Nephron progenitor cell (in vitro differentiated cells): ENCODE measurements at regions not wholly inside any gene's neighbourhood (a gene's known extent, or its start where the extent isn't known, plus 50 kb on each side); places are given as distances from the start of the nearest gene placed in this dataset.
"Not testable (repeated sequence)": the region's sequence is repeated elsewhere in the genome, so short reads cannot be mapped to it uniquely, and the experiment has no call there.

Experiments used
- DNase-seq: peaks from one replicate; pipeline ENCODE4 v3.0.0; 2021
- H3K27ac Mint-ChIP-seq: 2 replicates; pipeline ENCODE4 v1.8.0; 2021; ENCODE audit warnings: mild to moderate bottlenecking, moderate library complexity, mixed read lengths
- H3K27me3 Mint-ChIP-seq: 2 replicates; pipeline ENCODE4 v1.8.0; 2021; ENCODE audit warnings: mild to moderate bottlenecking, low read depth, mixed read lengths; ENCODE audit not compliant: poor library complexity
- H3K36me3 Mint-ChIP-seq: 2 replicates; pipeline ENCODE4 v1.8.0; 2021; ENCODE audit warnings: low read depth, mixed read lengths
- H3K4me1 Mint-ChIP-seq: 2 replicates; pipeline ENCODE4 v1.8.0; 2021; ENCODE audit warnings: mixed read lengths
- H3K4me3 Mint-ChIP-seq: 2 replicates; pipeline ENCODE4 v1.8.0; 2021; ENCODE audit warnings: mild to moderate bottlenecking, moderate library complexity, mixed read lengths
- H3K9me3 Mint-ChIP-seq: 2 replicates; pipeline ENCODE4 v1.8.0; 2021; ENCODE audit warnings: mild to moderate bottlenecking, moderate library complexity, mixed read lengths
- CTCF ChIP-seq: fragments of 200-600 bp; sonication (generic); IDR thresholded peaks from 2 replicates; pipeline ENCODE4 v1.5.0; 2021; ENCODE audit warnings: antibody characterized with exemption

- H3K36me3 Mint-ChIP-seq: no peaks in the 10 kb centered on the region
- DNase-seq: no peak
- H3K27ac Mint-ChIP-seq: no peak overlapping the region
- peaks cover 45% of the 10 kb centered on the region for H3K27me3 Mint-ChIP-seq
- H3K4me1 Mint-ChIP-seq: peaks cover 22% of the 10 kb centered on the region
- H3K9me3 Mint-ChIP-seq: peaks cover 3% of the 10 kb centered on the region
- TF ChIP-seq CTCF: no peak
- H3K4me3 Mint-ChIP-seq: no peak overlapping the region
Measured at GRCh38 chr4:87919941-87920340, 55.6 kb upstream of the SPP1 start.

- Mint-ChIP-seq H3K27me3 (peaks cover 45% of the 10 kb centered on the region), H3K4me3 (no peak overlapping the region), H3K27ac (no peak overlapping the region), H3K36me3 (no peaks in the 10 kb centered on the region), H3K4me1 (peaks cover 22% of the 10 kb centered on the region), H3K9me3 (peaks cover 3% of the 10 kb centered on the region)
- TF ChIP-seq CTCF: no peak
- DNase-seq: no peak
Measured at GRCh38 chr4:87920478-87920877, 55.0 kb upstream of the SPP1 start.

DNA sequence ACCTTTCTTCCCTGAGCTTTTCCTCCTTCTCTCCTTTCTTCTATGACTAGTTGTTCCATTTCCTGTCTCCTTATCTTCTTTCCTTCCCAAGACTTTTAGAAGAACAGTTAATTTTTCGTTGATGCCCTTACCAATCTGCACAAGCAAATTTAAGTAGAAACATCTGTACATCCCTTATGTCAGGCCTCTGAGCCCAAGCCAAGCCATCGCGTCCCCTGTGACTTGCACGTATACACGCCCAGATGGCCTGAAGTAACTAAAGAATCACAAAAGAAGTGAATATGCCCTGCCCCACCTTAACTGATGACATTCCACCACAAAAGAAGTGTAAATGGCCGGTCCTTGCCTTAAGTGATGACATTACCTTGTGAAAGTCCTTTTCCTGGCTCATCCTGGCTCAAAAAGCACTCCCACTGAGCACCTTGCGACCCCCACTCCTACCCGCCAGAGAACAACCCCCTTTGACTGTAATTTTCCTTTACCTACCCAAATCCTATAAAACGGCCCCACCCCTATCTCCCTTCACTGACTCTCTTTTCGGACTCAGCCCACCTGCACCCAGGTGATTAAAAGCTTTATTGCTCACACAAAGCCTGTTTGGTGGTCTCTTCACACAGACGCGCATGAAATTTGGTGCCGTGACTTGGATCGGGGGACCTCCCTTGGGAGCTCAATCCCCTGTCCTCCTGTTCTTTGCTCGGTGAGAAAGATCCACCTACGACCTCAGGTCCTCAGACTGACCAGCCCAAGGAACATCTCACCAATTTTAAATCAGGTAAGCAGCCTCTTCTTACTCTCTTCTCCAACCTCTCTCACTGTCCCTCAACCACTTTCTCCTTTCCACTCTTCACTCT is 53.7 kb upstream of the SPP1 start:
- H3K4me3 Mint-ChIP-seq: peak overlapping the region; percentile 64
- peaks cover 45% of the 10 kb centered on the region for H3K27me3 Mint-ChIP-seq
- not testable (repeated sequence) for H3K36me3 Mint-ChIP-seq, H3K27ac Mint-ChIP-seq, H3K9me3 Mint-ChIP-seq, DNase-seq
- H3K4me1 Mint-ChIP-seq: peaks cover 22% of the 10 kb centered on the region

DNA sequence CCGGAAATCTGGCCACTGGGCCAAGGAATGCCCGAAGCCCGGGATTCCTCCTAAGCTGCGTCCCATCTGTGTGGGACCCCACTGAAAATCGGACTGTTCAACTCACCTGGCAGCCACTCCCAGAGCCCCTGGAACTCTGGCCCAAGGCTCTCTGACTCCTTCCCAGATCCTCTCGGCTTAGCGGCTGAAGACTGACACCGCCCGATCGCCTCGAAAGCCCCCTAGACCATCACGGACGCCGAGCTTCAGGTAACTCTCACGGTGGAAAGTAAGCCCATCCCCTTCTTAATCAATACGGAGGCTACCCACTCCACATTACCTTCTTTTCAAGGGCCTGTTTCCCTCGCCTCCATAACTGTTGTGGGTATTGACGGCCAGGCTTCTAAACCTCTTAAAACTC is 51.4 kb upstream of the SPP1 start:
- H3K9me3 Mint-ChIP-seq, DNase-seq, H3K27ac Mint-ChIP-seq, H3K36me3 Mint-ChIP-seq, H3K4me3 Mint-ChIP-seq: not testable (repeated sequence)
- peaks cover 49% of the 10 kb centered on the region for H3K27me3 Mint-ChIP-seq
- H3K4me1 Mint-ChIP-seq: peaks cover 22% of the 10 kb centered on the region
